ENCODE measurements at regions not wholly inside any gene's neighbourhood (a gene's known extent, or its start where the extent isn't known, plus 50 kb on each side); places are given as distances from the start of the nearest gene placed in this dataset.

DNA sequence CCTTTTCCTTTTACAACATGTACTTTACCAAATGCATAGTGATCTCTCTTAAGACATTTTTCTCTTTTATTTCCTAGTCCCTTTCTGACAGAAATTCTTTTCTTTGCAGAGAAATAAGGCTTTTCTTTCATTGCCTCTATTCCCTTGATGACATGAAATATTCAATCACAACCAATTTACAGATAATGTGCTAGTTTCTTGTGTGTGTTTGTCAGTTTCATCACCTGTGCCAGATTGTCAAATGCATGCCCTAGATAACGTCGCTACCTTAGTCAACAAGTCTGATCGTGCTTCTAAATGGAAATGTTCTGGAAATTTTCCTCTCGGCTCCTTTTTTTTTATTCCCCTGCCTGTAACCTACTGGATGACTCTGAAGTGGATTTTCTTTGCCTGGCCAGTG, 478.1 kb downstream of the KLF5 start:
- H3K4me1 ChIP-seq (ENCODE audit: low read length), result no peaks in the 10 kb centered on the region
- no peak for DNase-seq
- no peaks in the 10 kb centered on the region for H3K79me2 ChIP-seq (ENCODE audit: low read length)
- no peak overlapping the region for H3K4me2 ChIP-seq (ENCODE audit: low read depth, low read length, poor library complexity, severe bottlenecking)
- no peaks in the 10 kb centered on the region for H3K36me3 ChIP-seq (ENCODE audit: insufficient read depth, low read length)
- no peaks in the 10 kb centered on the region for H3K27me3 ChIP-seq (ENCODE audit: low read length)
- no peaks in the 10 kb centered on the region for H3K9me3 ChIP-seq (ENCODE audit: low read length)
- H2AFZ ChIP-seq (ENCODE audit: low read length), result no peak overlapping the region
- H4K20me1 ChIP-seq (ENCODE audit: insufficient read depth, low read depth, low read length), result no peaks in the 10 kb centered on the region
- no peak overlapping the region for H3K9ac ChIP-seq (ENCODE audit: low read length)
- no peak overlapping the region for H3K4me3 ChIP-seq (ENCODE audit: low read length)
- H3K27ac ChIP-seq (ENCODE audit: low read length), result no peak overlapping the region
- H3K9me2 ChIP-seq (replicated peaks; ENCODE audit: insufficient read depth, low read length), result no peaks in the 10 kb centered on the region

DNA sequence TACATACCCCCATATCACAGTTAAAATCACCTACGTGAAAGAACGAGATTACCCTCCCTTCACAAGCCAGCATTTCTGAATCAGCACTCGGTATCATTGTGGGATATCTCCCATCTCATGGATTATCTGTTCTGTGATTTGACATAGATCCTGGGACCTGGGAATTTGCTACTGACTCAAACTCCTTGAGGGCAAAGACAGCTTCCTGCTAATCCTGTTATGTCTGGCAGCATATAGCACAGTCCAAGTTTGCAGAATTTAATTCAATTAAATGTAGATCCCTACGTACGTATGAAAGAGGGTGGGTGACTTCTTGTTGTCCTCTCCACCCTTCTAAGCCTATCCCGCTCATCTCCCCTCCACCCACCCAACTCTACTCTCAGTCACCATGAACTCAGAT, 476.5 kb downstream of the KLF5 start:
- H3K36me3 ChIP-seq (ENCODE audit: insufficient read depth, low read length), result no peaks in the 10 kb centered on the region
- DNase-seq, result no peak
- no peaks in the 10 kb centered on the region for H3K27me3 ChIP-seq (ENCODE audit: low read length)
- H3K4me2 ChIP-seq (ENCODE audit: low read depth, low read length, poor library complexity, severe bottlenecking), result no peak overlapping the region
- no peaks in the 10 kb centered on the region for H3K79me2 ChIP-seq (ENCODE audit: low read length)
- no peaks in the 10 kb centered on the region for H3K4me1 ChIP-seq (ENCODE audit: low read length)
- H3K27ac ChIP-seq (ENCODE audit: low read length), result no peak overlapping the region
- H3K9me2 ChIP-seq (replicated peaks; ENCODE audit: insufficient read depth, low read length), result no peaks in the 10 kb centered on the region
- H3K9ac ChIP-seq (ENCODE audit: low read length), result no peak overlapping the region
- H4K20me1 ChIP-seq (ENCODE audit: insufficient read depth, low read depth, low read length), result no peaks in the 10 kb centered on the region
- no peak overlapping the region for H3K4me3 ChIP-seq (ENCODE audit: low read length)
- no peaks in the 10 kb centered on the region for H3K9me3 ChIP-seq (ENCODE audit: low read length)
- H2AFZ ChIP-seq (ENCODE audit: low read length), result no peak overlapping the region

DNA sequence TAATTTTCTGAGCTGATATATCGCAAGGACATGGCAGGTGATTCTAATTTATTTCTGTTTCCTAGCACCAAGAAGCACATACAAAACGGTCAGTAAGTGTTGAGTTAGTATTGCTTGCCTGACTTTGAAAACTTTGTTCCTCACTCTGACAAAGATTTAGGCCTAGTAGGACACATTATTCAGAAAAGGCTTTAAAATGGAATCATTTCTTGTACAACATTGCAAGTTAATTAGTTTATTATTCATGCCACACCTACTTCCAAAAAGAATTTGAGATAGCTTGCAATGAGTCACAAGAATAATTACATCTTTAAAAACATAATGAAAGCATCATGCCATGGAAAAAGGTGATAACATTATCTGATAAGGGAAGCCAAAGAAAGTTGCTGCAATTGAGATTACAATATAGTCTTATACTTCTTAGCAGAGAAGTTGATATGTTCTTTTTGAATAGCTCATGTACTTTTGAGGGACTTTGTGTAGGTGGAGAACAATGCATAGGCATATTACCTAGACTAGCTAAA, 474.2 kb downstream of the KLF5 start:
- no peaks in the 10 kb centered on the region for H3K36me3 ChIP-seq (ENCODE audit: insufficient read depth, low read length)
- no peak for DNase-seq
- H3K9me3 ChIP-seq (ENCODE audit: low read length), result no peaks in the 10 kb centered on the region
- H2AFZ ChIP-seq (ENCODE audit: low read length), result no peak overlapping the region
- H3K4me2 ChIP-seq (ENCODE audit: low read depth, low read length, poor library complexity, severe bottlenecking), result no peak overlapping the region
- H3K4me3 ChIP-seq (ENCODE audit: low read length), result no peak overlapping the region
- H3K27me3 ChIP-seq (ENCODE audit: low read length), result 0 out of 2 replicates have a peak, but pooled peaks cover 3% of the 10 kb centered on the region
- H3K27ac ChIP-seq (ENCODE audit: low read length), result no peak overlapping the region
- H4K20me1 ChIP-seq (ENCODE audit: insufficient read depth, low read depth, low read length), result no peaks in the 10 kb centered on the region
- no peaks in the 10 kb centered on the region for H3K79me2 ChIP-seq (ENCODE audit: low read length)
- no peak overlapping the region for H3K9ac ChIP-seq (ENCODE audit: low read length)
- no peaks in the 10 kb centered on the region for H3K4me1 ChIP-seq (ENCODE audit: low read length)
- no peaks in the 10 kb centered on the region for H3K9me2 ChIP-seq (replicated peaks; ENCODE audit: insufficient read depth, low read length)

DNA sequence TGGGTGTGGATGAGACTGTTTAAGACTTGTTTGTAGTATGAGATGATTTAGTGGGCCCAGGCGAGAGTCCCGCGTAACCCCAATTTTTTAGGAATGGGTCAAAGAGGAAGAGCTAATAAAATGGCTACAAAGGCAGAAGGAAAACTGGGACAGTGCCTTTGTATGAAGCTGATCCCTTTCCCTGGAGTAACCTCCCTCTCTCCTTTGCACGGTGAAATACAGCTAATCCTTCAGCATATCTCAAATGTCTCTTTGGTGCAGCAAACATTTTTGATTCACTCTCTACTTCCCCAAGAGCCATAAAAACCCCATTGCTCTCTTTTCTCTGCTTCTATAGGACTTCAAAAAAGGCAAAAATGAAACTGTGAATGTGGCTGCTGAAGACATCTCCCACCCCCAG, 473.8 kb downstream of the KLF5 start:
- Histone ChIP-seq H3K9me2 (replicated peaks; ENCODE audit: insufficient read depth, low read length) (no peaks in the 10 kb centered on the region), H3K4me2 (ENCODE audit: low read depth, low read length, poor library complexity, severe bottlenecking) (no peak overlapping the region), H3K27me3 (ENCODE audit: low read length) (0 out of 2 replicates have a peak, but pooled peaks cover 3% of the 10 kb centered on the region), H3K9me3 (ENCODE audit: low read length) (no peaks in the 10 kb centered on the region), H3K4me1 (ENCODE audit: low read length) (no peaks in the 10 kb centered on the region), H2AFZ (ENCODE audit: low read length) (no peak overlapping the region), H3K79me2 (ENCODE audit: low read length) (no peaks in the 10 kb centered on the region), H3K36me3 (ENCODE audit: insufficient read depth, low read length) (no peaks in the 10 kb centered on the region), H4K20me1 (ENCODE audit: insufficient read depth, low read depth, low read length) (no peaks in the 10 kb centered on the region), H3K9ac (ENCODE audit: low read length) (no peak overlapping the region), H3K27ac (ENCODE audit: low read length) (no peak overlapping the region), H3K4me3 (ENCODE audit: low read length) (no peak overlapping the region)
- no peak for DNase-seq

DNA sequence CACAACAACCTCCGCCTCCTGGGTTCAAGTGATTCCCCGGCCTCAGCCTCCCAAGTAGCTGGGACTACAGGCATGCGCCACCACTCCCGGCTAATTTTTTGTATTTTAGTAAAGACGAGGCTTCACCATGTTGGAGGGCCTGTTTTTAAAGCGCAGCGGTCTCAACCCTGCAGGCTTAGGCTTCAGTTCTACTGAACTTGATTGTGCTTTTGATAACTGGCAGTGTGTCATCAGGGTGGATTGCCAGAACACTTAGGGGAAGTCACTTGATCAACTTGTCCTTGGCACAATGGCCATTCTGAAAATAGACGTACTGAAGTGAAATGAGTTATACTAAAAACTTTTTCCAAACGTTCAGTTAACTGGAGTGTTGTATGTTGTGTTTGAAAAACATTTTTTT, 472.2 kb downstream of the KLF5 start:
- no peak for DNase-seq
- Histone ChIP-seq H2AFZ (ENCODE audit: low read length) (no peak overlapping the region), H3K27me3 (ENCODE audit: low read length) (0 out of 2 replicates have a peak, but pooled peaks cover 3% of the 10 kb centered on the region), H4K20me1 (ENCODE audit: insufficient read depth, low read depth, low read length) (no peaks in the 10 kb centered on the region), H3K79me2 (ENCODE audit: low read length) (no peaks in the 10 kb centered on the region), H3K27ac (ENCODE audit: low read length) (no peak overlapping the region), H3K36me3 (ENCODE audit: insufficient read depth, low read length) (no peaks in the 10 kb centered on the region), H3K4me2 (ENCODE audit: low read depth, low read length, poor library complexity, severe bottlenecking) (no peak overlapping the region), H3K4me1 (ENCODE audit: low read length) (no peaks in the 10 kb centered on the region), H3K9me3 (ENCODE audit: low read length) (no peaks in the 10 kb centered on the region), H3K9me2 (replicated peaks; ENCODE audit: insufficient read depth, low read length) (no peaks in the 10 kb centered on the region), H3K4me3 (ENCODE audit: low read length) (no peak overlapping the region), H3K9ac (ENCODE audit: low read length) (no peak overlapping the region)

DNA sequence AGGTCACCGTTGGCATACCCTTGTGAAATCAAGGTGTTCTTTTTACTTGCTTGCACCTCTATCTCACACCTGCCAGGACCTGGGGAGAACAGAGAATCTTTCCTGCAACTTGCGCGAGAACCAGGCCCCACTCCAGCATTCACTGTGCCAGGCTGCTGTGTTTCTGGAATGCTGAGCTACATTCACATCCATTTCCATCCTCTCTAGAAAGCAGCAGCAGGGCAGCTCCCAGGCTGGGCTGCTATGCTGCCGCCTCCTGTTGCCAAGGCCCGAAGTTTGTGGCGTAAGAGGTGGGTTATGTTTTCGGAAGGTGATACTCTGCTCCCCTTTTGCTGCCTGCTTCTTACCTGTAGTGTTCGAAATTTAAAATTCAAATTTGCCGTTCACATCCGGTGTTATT, 464.1 kb downstream of the KLF5 start:
- H3K9me3 ChIP-seq (ENCODE audit: low read length), result no peaks in the 10 kb centered on the region
- no peaks in the 10 kb centered on the region for H3K79me2 ChIP-seq (ENCODE audit: low read length)
- H3K36me3 ChIP-seq (ENCODE audit: insufficient read depth, low read length), result no peaks in the 10 kb centered on the region
- H3K4me1 ChIP-seq (ENCODE audit: low read length), result no peaks in the 10 kb centered on the region
- H3K9me2 ChIP-seq (replicated peaks; ENCODE audit: insufficient read depth, low read length), result no peaks in the 10 kb centered on the region
- H4K20me1 ChIP-seq (ENCODE audit: insufficient read depth, low read depth, low read length), result no peaks in the 10 kb centered on the region
- H3K4me2 ChIP-seq (ENCODE audit: low read depth, low read length, poor library complexity, severe bottlenecking), result no peak overlapping the region
- no peak overlapping the region for H3K4me3 ChIP-seq (ENCODE audit: low read length)
- no peak overlapping the region for H3K9ac ChIP-seq (ENCODE audit: low read length)
- no peak overlapping the region for H2AFZ ChIP-seq (ENCODE audit: low read length)
- H3K27me3 ChIP-seq (ENCODE audit: low read length), result no peaks in the 10 kb centered on the region
- H3K27ac ChIP-seq (ENCODE audit: low read length), result no peak overlapping the region
- no peak for DNase-seq

DNA sequence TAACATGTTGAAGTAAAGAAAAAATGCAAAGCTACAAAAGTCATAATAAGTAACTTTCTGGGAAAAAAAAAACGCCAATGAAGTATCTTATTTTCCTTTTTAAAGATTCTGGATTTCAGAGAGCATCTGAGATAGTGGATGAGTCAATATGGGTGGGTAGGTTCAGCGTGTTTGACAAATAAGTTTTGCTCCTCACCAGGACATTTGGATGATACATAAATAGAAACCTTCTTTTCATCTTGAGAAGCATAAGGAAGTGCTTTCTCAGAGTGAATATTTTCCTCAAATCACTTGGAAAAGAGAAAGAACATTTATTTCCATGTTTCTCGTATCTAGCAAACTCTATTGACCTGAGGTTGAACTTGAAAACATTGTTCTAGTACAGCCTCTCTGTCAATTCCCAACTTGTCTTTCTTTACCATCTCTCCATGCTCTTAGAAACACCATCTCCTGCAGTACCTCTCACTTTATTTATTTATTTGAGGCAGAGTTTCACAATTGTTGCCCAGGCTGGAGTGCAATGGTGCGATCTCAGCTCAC, 463.2 kb downstream of the KLF5 start:
- H3K9ac ChIP-seq (ENCODE audit: low read length), result no peak overlapping the region
- H3K27ac ChIP-seq (ENCODE audit: low read length), result no peak overlapping the region
- no peaks in the 10 kb centered on the region for H4K20me1 ChIP-seq (ENCODE audit: insufficient read depth, low read depth, low read length)
- H3K36me3 ChIP-seq (ENCODE audit: insufficient read depth, low read length), result no peaks in the 10 kb centered on the region
- no peaks in the 10 kb centered on the region for H3K79me2 ChIP-seq (ENCODE audit: low read length)
- H3K9me3 ChIP-seq (ENCODE audit: low read length), result no peaks in the 10 kb centered on the region
- H2AFZ ChIP-seq (ENCODE audit: low read length), result no peak overlapping the region
- no peaks in the 10 kb centered on the region for H3K9me2 ChIP-seq (replicated peaks; ENCODE audit: insufficient read depth, low read length)
- H3K4me1 ChIP-seq (ENCODE audit: low read length), result no peaks in the 10 kb centered on the region
- no peak overlapping the region for H3K4me3 ChIP-seq (ENCODE audit: low read length)
- no peak for DNase-seq
- no peak overlapping the region for H3K4me2 ChIP-seq (ENCODE audit: low read depth, low read length, poor library complexity, severe bottlenecking)
- no peaks in the 10 kb centered on the region for H3K27me3 ChIP-seq (ENCODE audit: low read length)

DNA sequence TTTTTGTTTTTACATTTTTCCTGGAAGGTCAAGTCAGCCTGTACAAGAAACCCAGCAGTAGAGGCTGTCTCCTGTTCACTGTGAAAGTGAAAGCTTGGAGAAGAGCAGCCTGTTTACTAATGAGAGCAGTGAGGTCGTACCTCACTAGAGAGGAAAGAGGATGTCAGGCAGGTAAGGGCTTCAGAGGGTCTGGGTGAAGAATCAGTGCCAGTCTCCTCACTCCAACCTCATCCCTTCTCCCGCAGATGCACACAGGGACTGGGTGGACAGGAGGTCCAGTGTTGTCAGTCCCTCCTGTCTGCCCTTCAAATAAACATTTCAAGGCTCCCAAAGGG, 462.5 kb downstream of the KLF5 start:
- Histone ChIP-seq H3K4me3 (ENCODE audit: low read length) (no peak overlapping the region), H3K9me3 (ENCODE audit: low read length) (no peaks in the 10 kb centered on the region)
- no peak for DNase-seq

More for the DNA sequence above, 462.5 kb downstream of the KLF5 start:
- Histone ChIP-seq H3K9ac (ENCODE audit: low read length) (no peak overlapping the region), H4K20me1 (ENCODE audit: insufficient read depth, low read depth, low read length) (no peaks in the 10 kb centered on the region), H3K27me3 (ENCODE audit: low read length) (no peaks in the 10 kb centered on the region), H3K4me1 (ENCODE audit: low read length) (no peaks in the 10 kb centered on the region), H3K36me3 (ENCODE audit: insufficient read depth, low read length) (no peaks in the 10 kb centered on the region), H3K9me2 (replicated peaks; ENCODE audit: insufficient read depth, low read length) (no peaks in the 10 kb centered on the region), H2AFZ (ENCODE audit: low read length) (no peak overlapping the region), H3K27ac (ENCODE audit: low read length) (no peak overlapping the region), H3K79me2 (ENCODE audit: low read length) (no peaks in the 10 kb centered on the region), H3K4me2 (ENCODE audit: low read depth, low read length, poor library complexity, severe bottlenecking) (no peak overlapping the region)
